ENCODE measurements at regions not wholly inside any gene's neighbourhood (a gene's known extent, or its start where the extent isn't known, plus 50 kb on each side); places are given as distances from the start of the nearest gene placed in this dataset.

GRCh38 chr14:100972118-100972897, 68.8 kb upstream of the RTL1 start:
- Histone ChIP-seq H3K27ac (no peak overlapping the region), H3K4me3 (no peak overlapping the region), H3K27me3 (no peaks in the 10 kb centered on the region), H3K9me3 (no peaks in the 10 kb centered on the region), H3K4me1 (no peaks in the 10 kb centered on the region), H3K36me3 (no peaks in the 10 kb centered on the region)
- DNase-seq (no peak), ATAC-seq (no peak)
- intact Hi-C loops (cut with DNase I), result no loop called here
- TF ChIP-seq, protein P1, sequence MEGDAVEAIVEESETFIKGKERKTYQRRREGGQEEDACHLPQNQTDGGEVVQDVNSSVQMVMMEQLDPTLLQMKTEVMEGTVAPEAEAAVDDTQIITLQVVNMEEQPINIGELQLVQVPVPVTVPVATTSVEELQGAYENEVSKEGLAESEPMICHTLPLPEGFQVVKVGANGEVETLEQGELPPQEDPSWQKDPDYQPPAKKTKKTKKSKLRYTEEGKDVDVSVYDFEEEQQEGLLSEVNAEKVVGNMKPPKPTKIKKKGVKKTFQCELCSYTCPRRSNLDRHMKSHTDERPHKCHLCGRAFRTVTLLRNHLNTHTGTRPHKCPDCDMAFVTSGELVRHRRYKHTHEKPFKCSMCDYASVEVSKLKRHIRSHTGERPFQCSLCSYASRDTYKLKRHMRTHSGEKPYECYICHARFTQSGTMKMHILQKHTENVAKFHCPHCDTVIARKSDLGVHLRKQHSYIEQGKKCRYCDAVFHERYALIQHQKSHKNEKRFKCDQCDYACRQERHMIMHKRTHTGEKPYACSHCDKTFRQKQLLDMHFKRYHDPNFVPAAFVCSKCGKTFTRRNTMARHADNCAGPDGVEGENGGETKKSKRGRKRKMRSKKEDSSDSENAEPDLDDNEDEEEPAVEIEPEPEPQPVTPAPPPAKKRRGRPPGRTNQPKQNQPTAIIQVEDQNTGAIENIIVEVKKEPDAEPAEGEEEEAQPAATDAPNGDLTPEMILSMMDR (IDR thresholded peaks at IDR 0.05), result no peak

DNA sequence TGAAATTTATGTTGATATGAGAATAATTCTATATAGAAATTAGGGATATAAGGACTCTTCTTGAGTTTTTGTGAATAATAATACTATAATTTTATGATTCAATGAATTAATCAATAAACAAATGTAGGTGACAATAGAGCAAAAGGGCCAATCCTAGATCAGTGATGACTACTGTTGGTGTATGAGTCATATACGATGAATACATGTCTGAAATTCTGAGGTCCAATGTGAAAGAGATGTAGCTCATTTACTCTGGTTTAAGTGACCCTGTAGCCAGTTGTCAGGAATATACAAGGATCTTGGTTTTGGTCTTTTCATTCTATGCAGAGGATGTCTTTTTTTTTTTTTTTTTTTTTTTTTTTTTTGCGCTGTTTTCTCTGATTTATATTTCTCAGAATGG, 72.1 kb upstream of the RTL1 start:
- ATAC-seq, result no peak
- H3K27me3 ChIP-seq, result peaks cover 0 to 4% of the 10 kb centered on the region in 2 donors
- no peaks in the 10 kb centered on the region for H3K9me3 ChIP-seq
- intact Hi-C loops (cut with DNase I), result no loop called here
- no peaks in the 10 kb centered on the region for H3K4me1 ChIP-seq
- DNase-seq, result no peak
- no peak overlapping the region for H3K4me3 ChIP-seq
- TF ChIP-seq, protein P1 (IDR thresholded peaks at IDR 0.05), result no peak
- no peak overlapping the region for H3K27ac ChIP-seq
- H3K36me3 ChIP-seq, result no peaks in the 10 kb centered on the region

DNA sequence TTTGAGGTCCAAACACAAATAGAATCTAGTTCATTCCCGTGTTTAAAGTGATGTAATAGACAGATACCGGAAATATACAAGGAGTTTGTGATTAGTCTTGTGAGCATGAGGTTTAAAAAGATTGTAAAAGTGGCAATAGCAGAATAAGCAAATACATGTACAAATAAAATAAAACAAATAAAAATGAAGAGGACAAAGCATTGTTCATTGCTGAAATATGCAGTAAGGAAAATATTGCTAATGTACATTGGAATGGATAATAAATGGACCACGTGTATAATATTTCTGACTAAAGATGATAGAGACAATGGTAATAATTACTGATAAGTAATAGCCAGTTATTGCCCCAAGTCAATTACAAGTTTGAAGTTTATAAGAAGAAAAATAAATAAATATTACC, 75.6 kb upstream of the RTL1 start:
- no peak for DNase-seq

DNA sequence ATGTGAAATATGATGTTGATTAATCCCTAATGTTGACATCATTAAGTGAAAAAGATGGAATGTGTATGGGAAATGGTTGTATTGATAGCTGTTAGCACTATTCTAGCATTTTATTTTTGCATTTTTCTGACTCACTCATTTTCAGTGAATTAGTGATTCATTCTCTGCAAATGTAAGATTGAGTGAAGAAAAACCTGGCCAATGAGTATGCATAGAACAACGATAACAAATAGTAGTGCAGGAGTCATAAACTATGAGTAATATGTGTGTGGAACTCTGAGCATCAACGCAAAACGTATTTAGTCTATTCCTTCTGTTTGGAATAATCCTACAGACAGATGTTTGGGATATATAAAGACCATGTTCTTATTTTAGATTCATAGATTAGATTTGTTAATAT, 76.3 kb upstream of the RTL1 start:
- intact Hi-C loops (cut with DNase I), result no loop called here
- Histone ChIP-seq H3K36me3 (no peaks in the 10 kb centered on the region), H3K27ac (no peak overlapping the region), H3K4me3 (no peak overlapping the region), H3K9me3 (no peaks in the 10 kb centered on the region), H3K4me1 (no peaks in the 10 kb centered on the region), H3K27me3 (peaks cover 0 to 4% of the 10 kb centered on the region in 2 donors)
- DNase-seq (no peak), ATAC-seq (no peak)
- TF ChIP-seq, protein P1 (IDR thresholded peaks at IDR 0.05), result no peak

More for the DNA sequence above, 75.6 kb upstream of the RTL1 start:
- Histone ChIP-seq H3K27me3 (peaks cover 0 to 4% of the 10 kb centered on the region in 2 donors), H3K4me1 (no peaks in the 10 kb centered on the region), H3K27ac (no peak overlapping the region), H3K4me3 (no peak overlapping the region), H3K36me3 (no peaks in the 10 kb centered on the region), H3K9me3 (no peaks in the 10 kb centered on the region)
- no peak for ATAC-seq
- intact Hi-C loops (cut with DNase I), result no loop called here
- TF ChIP-seq, protein P1 (IDR thresholded peaks at IDR 0.05), result no peak

DNA sequence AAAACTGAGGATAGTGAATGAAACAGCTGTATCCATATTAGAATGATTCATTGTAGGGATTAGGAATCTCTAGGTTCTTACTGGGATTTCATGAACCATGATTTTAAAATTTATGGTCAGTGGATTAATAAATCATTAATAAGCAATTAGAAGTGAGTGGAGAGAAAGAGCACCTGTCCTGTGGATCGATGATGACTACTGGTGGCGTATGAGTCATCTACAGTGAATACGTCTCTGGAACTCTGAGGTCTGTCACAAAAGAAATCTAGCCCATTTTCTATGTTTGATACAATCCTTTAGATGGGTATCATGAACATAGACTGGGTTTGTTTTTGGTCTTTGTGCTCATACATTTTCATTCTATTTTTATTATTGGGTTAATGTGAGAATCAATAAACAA, 77.3 kb upstream of the RTL1 start:
- H3K36me3 ChIP-seq, result no peaks in the 10 kb centered on the region
- H3K9me3 ChIP-seq, result no peaks in the 10 kb centered on the region
- H3K4me1 ChIP-seq, result no peaks in the 10 kb centered on the region
- TF ChIP-seq, protein P1 (IDR thresholded peaks at IDR 0.05), result no peak
- intact Hi-C loops (cut with DNase I), result no loop called here
- DNase-seq, result no peak
- H3K4me3 ChIP-seq, result no peak overlapping the region
- peaks cover 0 to 4% of the 10 kb centered on the region in 2 donors for H3K27me3 ChIP-seq
- ATAC-seq, result no peak
- no peak overlapping the region for H3K27ac ChIP-seq

All from left lung (tissue), 4 donors.